Left forelimb (tissue), 1 donor: ENCODE measurements at regions not wholly inside any gene's neighbourhood (a gene's known extent, or its start where the extent isn't known, plus 50 kb on each side); places are given as distances from the start of the nearest gene placed in this dataset.
"Not testable (repeated sequence)": the region's sequence is repeated elsewhere in the genome, so short reads cannot be mapped to it uniquely, and the experiment has no call there.

Experiments used
- DNase-seq: peaks from one replicate; pipeline ENCODE4 v3.0.0-alpha.2; 2018; ENCODE audit warnings: low spot score

- no peak for DNase-seq
Observed at GRCh38 chr11:129503646-129504045, 128.0 kb downstream of the BARX2 start.

- no peak for DNase-seq
Observed at GRCh38 chr11:129505266-129505665, 129.6 kb downstream of the BARX2 start.

GRCh38 chr11:129508163-129508562, 132.5 kb downstream of the BARX2 start:
- DNase-seq: no peak

- no peak for DNase-seq
Observed at GRCh38 chr11:129528296-129528695, 152.6 kb downstream of the BARX2 start.

- DNase-seq: no peak
Observed at GRCh38 chr11:129530154-129530895, 154.7 kb downstream of the BARX2 start.

GRCh38 chr11:129533395-129533794, 157.7 kb downstream of the BARX2 start:
- no peak for DNase-seq

GRCh38 chr11:129536338-129536737, 160.7 kb downstream of the BARX2 start:
- DNase-seq: no peak

- DNase-seq: no peak
Observed at GRCh38 chr11:129538323-129538722, 162.7 kb downstream of the BARX2 start.

GRCh38 chr11:129543515-129544290, 168.1 kb downstream of the BARX2 start:
- DNase-seq: no peak

- DNase-seq: no peak
Observed at GRCh38 chr11:129544691-129545090, 169.0 kb downstream of the BARX2 start.

GRCh38 chr11:129546266-129546665, 170.6 kb downstream of the BARX2 start:
- no peak for DNase-seq

GRCh38 chr11:129557421-129557820, 181.8 kb downstream of the BARX2 start:
- DNase-seq: no peak

GRCh38 chr11:129569007-129569406, 193.4 kb downstream of the BARX2 start:
- DNase-seq: no peak

GRCh38 chr11:129572667-129573066, 197.0 kb downstream of the BARX2 start:
- DNase-seq: not testable (repeated sequence)

- DNase-seq: no peak
Observed at GRCh38 chr11:129573161-129573560, 197.5 kb downstream of the BARX2 start.

GRCh38 chr11:129574431-129574830, 198.8 kb downstream of the BARX2 start:
- DNase-seq: no peak

- DNase-seq: no peak
Observed at GRCh38 chr11:129576652-129577051, 201.0 kb downstream of the BARX2 start.

GRCh38 chr11:129578006-129578405, 202.4 kb downstream of the BARX2 start:
- no peak for DNase-seq

- DNase-seq: no peak
Observed at GRCh38 chr11:129580278-129580677, 204.6 kb downstream of the BARX2 start.

GRCh38 chr11:129584316-129584715, 208.7 kb downstream of the BARX2 start:
- no peak for DNase-seq

GRCh38 chr11:129589190-129589860, 213.7 kb downstream of the BARX2 start:
- no peak for DNase-seq

- no peak for DNase-seq
Observed at GRCh38 chr11:129590030-129590752, 214.5 kb downstream of the BARX2 start.
